Neural progenitor cell (in vitro differentiated cells): ENCODE measurements at regions not wholly inside any gene's neighbourhood (a gene's known extent, or its start where the extent isn't known, plus 50 kb on each side); places are given as distances from the start of the nearest gene placed in this dataset.
"Not testable (repeated sequence)": the region's sequence is repeated elsewhere in the genome, so short reads cannot be mapped to it uniquely, and the experiment has no call there.

Experiments used
- EZH2 ChIP-seq: fragments of 200-600 bp; sonication (generic); IDR thresholded peaks from 2 replicates; pipeline ENCODE4 v1.6.1; 2017; ENCODE audit warnings: antibody characterized with exemption, mild to moderate bottlenecking, moderate library complexity
- EZH2phosphoT487 ChIP-seq: fragments of 200-600 bp; sonication (generic); IDR thresholded peaks from 2 replicates; pipeline ENCODE4 v1.6.1; 2017; ENCODE audit warnings: antibody characterized with exemption
- TF ChIP-seq, protein P1 (sequence below): fragments of 200-600 bp; sonication (generic); IDR thresholded peaks from 2 replicates; pipeline ENCODE4 v1.5.1; 2017; ENCODE audit warnings: antibody characterized with exemption, mild to moderate bottlenecking

DNA sequence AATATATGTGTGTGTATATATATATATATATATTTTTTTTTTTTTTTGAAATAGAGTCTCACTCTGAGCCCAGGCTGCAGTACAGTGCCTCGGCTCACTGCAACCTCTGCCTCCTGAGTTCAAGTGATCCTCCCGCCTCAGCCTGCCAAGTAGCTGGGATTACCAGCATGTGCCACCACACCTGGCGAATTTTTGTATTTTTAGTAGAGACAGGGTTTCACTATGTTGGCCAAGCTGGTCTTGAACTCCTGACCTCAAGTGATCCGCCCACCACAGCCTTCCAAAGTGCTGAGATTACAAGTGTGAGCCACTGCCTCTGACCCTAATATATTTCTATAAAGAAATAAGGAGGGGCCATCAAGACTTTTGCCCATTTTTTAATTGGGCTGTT lies 55.3 kb downstream of the CALML3 start:
- TF ChIP-seq, protein P1, sequence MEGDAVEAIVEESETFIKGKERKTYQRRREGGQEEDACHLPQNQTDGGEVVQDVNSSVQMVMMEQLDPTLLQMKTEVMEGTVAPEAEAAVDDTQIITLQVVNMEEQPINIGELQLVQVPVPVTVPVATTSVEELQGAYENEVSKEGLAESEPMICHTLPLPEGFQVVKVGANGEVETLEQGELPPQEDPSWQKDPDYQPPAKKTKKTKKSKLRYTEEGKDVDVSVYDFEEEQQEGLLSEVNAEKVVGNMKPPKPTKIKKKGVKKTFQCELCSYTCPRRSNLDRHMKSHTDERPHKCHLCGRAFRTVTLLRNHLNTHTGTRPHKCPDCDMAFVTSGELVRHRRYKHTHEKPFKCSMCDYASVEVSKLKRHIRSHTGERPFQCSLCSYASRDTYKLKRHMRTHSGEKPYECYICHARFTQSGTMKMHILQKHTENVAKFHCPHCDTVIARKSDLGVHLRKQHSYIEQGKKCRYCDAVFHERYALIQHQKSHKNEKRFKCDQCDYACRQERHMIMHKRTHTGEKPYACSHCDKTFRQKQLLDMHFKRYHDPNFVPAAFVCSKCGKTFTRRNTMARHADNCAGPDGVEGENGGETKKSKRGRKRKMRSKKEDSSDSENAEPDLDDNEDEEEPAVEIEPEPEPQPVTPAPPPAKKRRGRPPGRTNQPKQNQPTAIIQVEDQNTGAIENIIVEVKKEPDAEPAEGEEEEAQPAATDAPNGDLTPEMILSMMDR: not testable (repeated sequence)
- not testable (repeated sequence) for TF ChIP-seq EZH2, EZH2phosphoT487
